ENCODE measurements at regions not wholly inside any gene's neighbourhood (a gene's known extent, or its start where the extent isn't known, plus 50 kb on each side); places are given as distances from the start of the nearest gene placed in this dataset.
"Not testable (repeated sequence)": the region's sequence is repeated elsewhere in the genome, so short reads cannot be mapped to it uniquely, and the experiment has no call there.

- Mint-ChIP-seq H3K27ac (no peak overlapping the region), H3K36me3 (no peaks in the 10 kb centered on the region), H3K27me3 (peaks cover 6% of the 10 kb centered on the region), H3K4me3 (no peak overlapping the region), H3K4me1 (ENCODE audit: low read depth) (no peaks in the 10 kb centered on the region), H3K9me3 (ENCODE audit: low read depth) (no peaks in the 10 kb centered on the region)
Observed at GRCh38 chr14:34297786-34298520, 164.1 kb downstream of the SPTSSA start.

- Mint-ChIP-seq H3K27ac (no peak overlapping the region), H3K27me3 (no peaks in the 10 kb centered on the region), H3K36me3 (peaks cover 3% of the 10 kb centered on the region), H3K4me1 (ENCODE audit: low read depth) (no peaks in the 10 kb centered on the region), H3K4me3 (no peak overlapping the region), H3K9me3 (ENCODE audit: low read depth) (no peaks in the 10 kb centered on the region)
Observed at GRCh38 chr14:34283590-34283989, 178.4 kb downstream of the SPTSSA start.

- Mint-ChIP-seq H3K27me3 (no peaks in the 10 kb centered on the region), H3K4me1 (ENCODE audit: low read depth) (no peaks in the 10 kb centered on the region), H3K36me3 (peaks cover 3% of the 10 kb centered on the region), H3K4me3 (no peak overlapping the region), H3K9me3 (ENCODE audit: low read depth) (no peaks in the 10 kb centered on the region), H3K27ac (no peak overlapping the region)
Observed at GRCh38 chr14:34277191-34277590, 184.8 kb downstream of the SPTSSA start.

GRCh38 chr14:34275530-34275929, 186.5 kb downstream of the SPTSSA start:
- Mint-ChIP-seq H3K36me3 (peaks cover 3% of the 10 kb centered on the region), H3K27me3 (peaks cover 7% of the 10 kb centered on the region), H3K9me3 (ENCODE audit: low read depth) (no peaks in the 10 kb centered on the region), H3K4me1 (ENCODE audit: low read depth) (no peaks in the 10 kb centered on the region), H3K27ac (no peak overlapping the region), H3K4me3 (no peak overlapping the region)

- Mint-ChIP-seq H3K4me1 (ENCODE audit: low read depth) (no peaks in the 10 kb centered on the region), H3K4me3 (no peak overlapping the region), H3K36me3 (peaks cover 3% of the 10 kb centered on the region), H3K9me3 (ENCODE audit: low read depth) (no peaks in the 10 kb centered on the region), H3K27ac (no peak overlapping the region), H3K27me3 (peaks cover 8% of the 10 kb centered on the region)
Observed at GRCh38 chr14:34275078-34275477, 187.0 kb downstream of the SPTSSA start.

- H3K27ac Mint-ChIP-seq; H3K36me3 Mint-ChIP-seq; H3K9me3 Mint-ChIP-seq (ENCODE audit: low read depth); H3K4me3 Mint-ChIP-seq; H3K4me1 Mint-ChIP-seq (ENCODE audit: low read depth): not testable (repeated sequence)
- peaks cover 10% of the 10 kb centered on the region for H3K27me3 Mint-ChIP-seq
Observed at GRCh38 chr14:34273716-34274115, 188.3 kb downstream of the SPTSSA start.

GRCh38 chr14:34270361-34270760, 191.7 kb downstream of the SPTSSA start:
- Mint-ChIP-seq H3K4me3 (no peak overlapping the region), H3K4me1 (ENCODE audit: low read depth) (no peaks in the 10 kb centered on the region), H3K27me3 (peaks cover 12% of the 10 kb centered on the region), H3K36me3 (no peaks in the 10 kb centered on the region), H3K9me3 (ENCODE audit: low read depth) (no peaks in the 10 kb centered on the region), H3K27ac (no peak overlapping the region)

GRCh38 chr14:34266344-34266743, 195.7 kb downstream of the SPTSSA start:
- H3K9me3 Mint-ChIP-seq (ENCODE audit: low read depth), result no peaks in the 10 kb centered on the region
- no peak overlapping the region for H3K4me3 Mint-ChIP-seq
- no peaks in the 10 kb centered on the region for H3K36me3 Mint-ChIP-seq
- H3K27me3 Mint-ChIP-seq, result peaks cover 12% of the 10 kb centered on the region
- H3K27ac Mint-ChIP-seq, result no peak overlapping the region
- H3K4me1 Mint-ChIP-seq (ENCODE audit: low read depth), result no peaks in the 10 kb centered on the region

- Mint-ChIP-seq H3K27ac (no peak overlapping the region), H3K4me1 (ENCODE audit: low read depth) (no peaks in the 10 kb centered on the region), H3K27me3 (peaks cover 9% of the 10 kb centered on the region), H3K4me3 (no peak overlapping the region), H3K36me3 (no peaks in the 10 kb centered on the region), H3K9me3 (ENCODE audit: low read depth) (no peaks in the 10 kb centered on the region)
Observed at GRCh38 chr14:34262127-34262910, 199.7 kb downstream of the SPTSSA start.

- H3K36me3 Mint-ChIP-seq, result no peaks in the 10 kb centered on the region
- H3K27me3 Mint-ChIP-seq, result peaks cover 9% of the 10 kb centered on the region
- no peak overlapping the region for H3K4me3 Mint-ChIP-seq
- no peak overlapping the region for H3K27ac Mint-ChIP-seq
- H3K4me1 Mint-ChIP-seq (ENCODE audit: low read depth), result no peaks in the 10 kb centered on the region
- no peaks in the 10 kb centered on the region for H3K9me3 Mint-ChIP-seq (ENCODE audit: low read depth)
Observed at GRCh38 chr14:34259996-34260395, 202.0 kb downstream of the SPTSSA start.

- no peaks in the 10 kb centered on the region for H3K4me1 Mint-ChIP-seq (ENCODE audit: low read depth)
- H3K4me3 Mint-ChIP-seq, result no peak overlapping the region
- no peaks in the 10 kb centered on the region for H3K9me3 Mint-ChIP-seq (ENCODE audit: low read depth)
- H3K36me3 Mint-ChIP-seq, result no peaks in the 10 kb centered on the region
- peaks cover 10% of the 10 kb centered on the region for H3K27me3 Mint-ChIP-seq
- no peak overlapping the region for H3K27ac Mint-ChIP-seq
Observed at GRCh38 chr14:34258318-34258717, 203.7 kb downstream of the SPTSSA start.

GRCh38 chr14:34257505-34257904, 204.5 kb downstream of the SPTSSA start:
- Mint-ChIP-seq H3K27me3 (peaks cover 10% of the 10 kb centered on the region), H3K36me3 (no peaks in the 10 kb centered on the region), H3K4me3 (no peak overlapping the region), H3K4me1 (ENCODE audit: low read depth) (no peaks in the 10 kb centered on the region), H3K27ac (no peak overlapping the region), H3K9me3 (ENCODE audit: low read depth) (no peaks in the 10 kb centered on the region)

- Mint-ChIP-seq H3K27ac (no peak overlapping the region), H3K27me3 (peaks cover 9% of the 10 kb centered on the region), H3K9me3 (ENCODE audit: low read depth) (no peaks in the 10 kb centered on the region), H3K4me1 (ENCODE audit: low read depth) (no peaks in the 10 kb centered on the region), H3K4me3 (no peak overlapping the region), H3K36me3 (no peaks in the 10 kb centered on the region)
Observed at GRCh38 chr14:34256223-34256622, 205.8 kb downstream of the SPTSSA start.

GRCh38 chr14:34254571-34254970, 207.5 kb downstream of the SPTSSA start:
- H3K27me3 Mint-ChIP-seq, result peaks cover 6% of the 10 kb centered on the region
- H3K9me3 Mint-ChIP-seq (ENCODE audit: low read depth), result no peaks in the 10 kb centered on the region
- H3K27ac Mint-ChIP-seq, result no peak overlapping the region
- H3K4me3 Mint-ChIP-seq, result no peak overlapping the region
- H3K4me1 Mint-ChIP-seq (ENCODE audit: low read depth), result no peaks in the 10 kb centered on the region
- no peaks in the 10 kb centered on the region for H3K36me3 Mint-ChIP-seq

- Mint-ChIP-seq H3K4me1 (ENCODE audit: low read depth) (no peaks in the 10 kb centered on the region), H3K4me3 (no peak overlapping the region), H3K36me3 (no peaks in the 10 kb centered on the region), H3K27ac (no peak overlapping the region), H3K27me3 (peaks cover 6% of the 10 kb centered on the region), H3K9me3 (ENCODE audit: low read depth) (no peaks in the 10 kb centered on the region)
Observed at GRCh38 chr14:34254031-34254430, 208.0 kb downstream of the SPTSSA start.
